ENCODE measurements at regions not wholly inside any gene's neighbourhood (a gene's known extent, or its start where the extent isn't known, plus 50 kb on each side); places are given as distances from the start of the nearest gene placed in this dataset.

- Histone ChIP-seq H3K4me1 (ENCODE audit: insufficient read depth) (no peaks in the 10 kb centered on the region), H3K4me3 (no peak overlapping the region), H3K4me2 (no peak overlapping the region), H3K27me3 (no peaks in the 10 kb centered on the region), H4K20me1 (ENCODE audit: insufficient read depth, poor library complexity, severe bottlenecking) (no peaks in the 10 kb centered on the region), H2AFZ (no peak overlapping the region), H3K36me3 (replicated peaks; ENCODE audit: insufficient read depth, low read depth) (no peaks in the 10 kb centered on the region), H3K9me3 (ENCODE audit: low read depth) (no peaks in the 10 kb centered on the region), H3K79me2 (no peaks in the 10 kb centered on the region), H3K9me2 (replicated peaks; ENCODE audit: insufficient read depth) (no peaks in the 10 kb centered on the region), H3K27ac (no peak overlapping the region)
- TF ChIP-seq CTCF (IDR thresholded peaks at IDR 0.05; ENCODE audit: poor library complexity) (no peak), EZH2 (IDR thresholded peaks at IDR 0.05; ENCODE audit: borderline replicate concordance) (no peak), EZH2phosphoT487 (IDR thresholded peaks at IDR 0.05; ENCODE audit: low read depth, severe bottlenecking, unreplicated experiment) (no peak)
- no peak for DNase-seq (ENCODE audit: low spot score)
- WGBS (ENCODE audit: low lambda C conversion rate, missing lambda C conversion rate): 91% methylated on average over 5 of the region's 5 CpGs
Measured at GRCh38 chr12:97229004-97229403, 233.6 kb upstream of the RMST start.

DNA sequence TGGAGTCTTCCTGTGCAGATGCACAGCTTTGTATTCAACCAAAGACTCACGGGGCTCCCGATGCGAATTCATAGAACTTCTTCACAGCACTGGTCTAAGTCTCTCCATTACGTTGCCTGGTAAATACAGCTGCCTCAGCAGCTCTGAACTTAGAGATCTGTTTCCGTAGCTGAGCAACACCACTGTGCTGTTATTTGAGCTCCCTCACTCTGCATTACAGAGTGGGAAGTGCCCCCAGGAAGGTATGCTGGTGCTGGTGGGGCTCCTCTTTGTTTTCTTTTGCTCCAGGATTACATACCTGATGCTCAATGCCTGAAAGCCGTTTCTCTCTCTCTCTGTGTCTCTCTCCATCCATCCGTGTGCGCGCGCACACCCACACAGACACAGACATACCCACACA, 227.5 kb upstream of the RMST start:
- H3K27me3 ChIP-seq: no peaks in the 10 kb centered on the region
- no peak for DNase-seq (ENCODE audit: low spot score)
- no peak overlapping the region for H3K27ac ChIP-seq
- H2AFZ ChIP-seq: no peak overlapping the region
- no peaks in the 10 kb centered on the region for H3K9me3 ChIP-seq (ENCODE audit: low read depth)
- H3K4me2 ChIP-seq: no peak overlapping the region
- TF ChIP-seq EZH2 (IDR thresholded peaks at IDR 0.05; ENCODE audit: borderline replicate concordance): no peak
- TF ChIP-seq CTCF (IDR thresholded peaks at IDR 0.05; ENCODE audit: poor library complexity): no peak
- no peak for TF ChIP-seq EZH2phosphoT487 (IDR thresholded peaks at IDR 0.05; ENCODE audit: low read depth, severe bottlenecking, unreplicated experiment)
- H3K36me3 ChIP-seq (replicated peaks; ENCODE audit: insufficient read depth, low read depth): no peaks in the 10 kb centered on the region
- no peak overlapping the region for H3K4me3 ChIP-seq
- no peaks in the 10 kb centered on the region for H4K20me1 ChIP-seq (ENCODE audit: insufficient read depth, poor library complexity, severe bottlenecking)
- no peaks in the 10 kb centered on the region for H3K79me2 ChIP-seq
- WGBS (ENCODE audit: low lambda C conversion rate, missing lambda C conversion rate): 82% methylated on average over 10 of the region's 10 CpGs
- H3K4me1 ChIP-seq (ENCODE audit: insufficient read depth): no peaks in the 10 kb centered on the region
- H3K9me2 ChIP-seq (replicated peaks; ENCODE audit: insufficient read depth): no peaks in the 10 kb centered on the region

DNA sequence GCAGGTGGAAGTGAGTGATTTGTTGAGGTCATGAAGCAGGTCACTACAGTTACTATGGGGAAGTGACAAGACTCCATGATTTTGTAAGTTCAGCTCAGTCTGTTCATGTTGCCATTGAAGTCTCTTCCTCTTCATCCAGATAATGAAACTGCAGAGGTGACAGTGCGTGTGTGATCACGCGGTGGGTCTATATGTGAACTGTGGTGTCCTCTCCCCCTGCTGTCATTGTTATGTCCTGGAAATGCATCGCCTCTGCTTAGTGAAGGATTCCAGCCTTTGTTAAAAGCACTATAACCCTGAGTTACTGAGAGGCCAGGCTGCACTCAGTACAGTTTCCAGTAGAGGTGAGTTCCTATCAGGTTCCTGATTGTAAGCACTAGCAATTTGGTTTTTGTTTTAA, 216.2 kb upstream of the RMST start:
- 82% methylated on average over 4 of the region's 4 CpGs for WGBS (ENCODE audit: low lambda C conversion rate, missing lambda C conversion rate)
- no peak for DNase-seq (ENCODE audit: low spot score)
- Histone ChIP-seq H3K4me2 (no peak overlapping the region), H3K27ac (no peak overlapping the region), H3K79me2 (no peaks in the 10 kb centered on the region), H3K4me3 (no peak overlapping the region), H3K4me1 (ENCODE audit: insufficient read depth) (no peaks in the 10 kb centered on the region), H2AFZ (no peak overlapping the region), H4K20me1 (ENCODE audit: insufficient read depth, poor library complexity, severe bottlenecking) (no peaks in the 10 kb centered on the region), H3K9me2 (replicated peaks; ENCODE audit: insufficient read depth) (no peaks in the 10 kb centered on the region), H3K27me3 (no peaks in the 10 kb centered on the region), H3K36me3 (replicated peaks; ENCODE audit: insufficient read depth, low read depth) (no peaks in the 10 kb centered on the region), H3K9me3 (ENCODE audit: low read depth) (no peaks in the 10 kb centered on the region)
- TF ChIP-seq EZH2phosphoT487 (IDR thresholded peaks at IDR 0.05; ENCODE audit: low read depth, severe bottlenecking, unreplicated experiment) (no peak), EZH2 (IDR thresholded peaks at IDR 0.05; ENCODE audit: borderline replicate concordance) (no peak), CTCF (IDR thresholded peaks at IDR 0.05; ENCODE audit: poor library complexity) (no peak)

- H3K4me1 ChIP-seq (ENCODE audit: insufficient read depth): no peaks in the 10 kb centered on the region
- no peaks in the 10 kb centered on the region for H3K36me3 ChIP-seq (replicated peaks; ENCODE audit: insufficient read depth, low read depth)
- no peak for TF ChIP-seq CTCF (IDR thresholded peaks at IDR 0.05; ENCODE audit: poor library complexity)
- no peak for TF ChIP-seq EZH2phosphoT487 (IDR thresholded peaks at IDR 0.05; ENCODE audit: low read depth, severe bottlenecking, unreplicated experiment)
- H2AFZ ChIP-seq: no peak overlapping the region
- H4K20me1 ChIP-seq (ENCODE audit: insufficient read depth, poor library complexity, severe bottlenecking): no peaks in the 10 kb centered on the region
- WGBS (ENCODE audit: low lambda C conversion rate, missing lambda C conversion rate): 90% methylated on average over 4 of the region's 4 CpGs
- no peak overlapping the region for H3K4me2 ChIP-seq
- H3K4me3 ChIP-seq: no peak overlapping the region
- no peaks in the 10 kb centered on the region for H3K79me2 ChIP-seq
- H3K27me3 ChIP-seq: no peaks in the 10 kb centered on the region
- H3K9me3 ChIP-seq (ENCODE audit: low read depth): no peaks in the 10 kb centered on the region
- no peak overlapping the region for H3K27ac ChIP-seq
- H3K9me2 ChIP-seq (replicated peaks; ENCODE audit: insufficient read depth): no peaks in the 10 kb centered on the region
- DNase-seq (ENCODE audit: low spot score): no peak
Measured at GRCh38 chr12:97250483-97250882, 212.1 kb upstream of the RMST start.
